GM21825 (cell line): ENCODE measurements at regions not wholly inside any gene's neighbourhood (a gene's known extent, or its start where the extent isn't known, plus 50 kb on each side); places are given as distances from the start of the nearest gene placed in this dataset.

Experiments
- ATAC-seq: cut with Tn5 transposase; IDR thresholded peaks from one replicate; pipeline ENCODE4 v1.9.1; 2021; ENCODE audit warnings: mild to moderate bottlenecking, moderate library complexity; ENCODE audit not compliant: unreplicated experiment

DNA sequence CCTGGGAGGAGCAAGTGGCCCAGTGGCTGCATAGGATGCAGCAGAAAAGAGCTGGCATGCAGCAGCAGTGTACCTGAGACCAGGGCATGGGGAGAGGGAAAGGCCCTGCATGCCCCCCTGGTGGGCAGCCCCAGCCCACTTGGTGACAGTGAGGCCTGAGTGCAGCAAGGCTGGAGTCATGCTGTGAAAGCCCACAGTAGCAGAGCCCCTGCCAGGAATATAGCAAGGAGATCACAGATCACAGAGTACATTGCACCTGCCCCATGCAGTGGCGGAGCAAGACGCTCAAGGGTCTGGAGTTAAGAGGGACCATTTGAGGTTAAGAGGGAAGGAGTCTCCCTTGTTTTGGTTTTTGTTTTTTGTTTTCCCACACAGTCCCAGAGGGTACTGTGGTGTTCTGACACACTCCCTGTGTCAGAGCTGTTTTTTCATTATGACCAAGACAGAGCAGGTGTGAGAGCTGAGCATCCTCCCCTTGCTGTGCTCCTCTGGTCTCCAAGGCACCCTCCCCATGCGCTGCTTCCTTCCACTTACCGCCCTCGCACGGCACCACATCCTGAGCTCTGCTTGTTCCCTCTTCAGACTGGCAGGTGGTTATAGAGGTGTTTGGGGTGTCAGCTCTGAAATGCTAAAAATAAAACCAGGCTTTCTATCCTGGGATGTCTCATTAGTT, 85.0 kb upstream of the UBL3 start:
- peak; percentile 96 for ATAC-seq

DNA sequence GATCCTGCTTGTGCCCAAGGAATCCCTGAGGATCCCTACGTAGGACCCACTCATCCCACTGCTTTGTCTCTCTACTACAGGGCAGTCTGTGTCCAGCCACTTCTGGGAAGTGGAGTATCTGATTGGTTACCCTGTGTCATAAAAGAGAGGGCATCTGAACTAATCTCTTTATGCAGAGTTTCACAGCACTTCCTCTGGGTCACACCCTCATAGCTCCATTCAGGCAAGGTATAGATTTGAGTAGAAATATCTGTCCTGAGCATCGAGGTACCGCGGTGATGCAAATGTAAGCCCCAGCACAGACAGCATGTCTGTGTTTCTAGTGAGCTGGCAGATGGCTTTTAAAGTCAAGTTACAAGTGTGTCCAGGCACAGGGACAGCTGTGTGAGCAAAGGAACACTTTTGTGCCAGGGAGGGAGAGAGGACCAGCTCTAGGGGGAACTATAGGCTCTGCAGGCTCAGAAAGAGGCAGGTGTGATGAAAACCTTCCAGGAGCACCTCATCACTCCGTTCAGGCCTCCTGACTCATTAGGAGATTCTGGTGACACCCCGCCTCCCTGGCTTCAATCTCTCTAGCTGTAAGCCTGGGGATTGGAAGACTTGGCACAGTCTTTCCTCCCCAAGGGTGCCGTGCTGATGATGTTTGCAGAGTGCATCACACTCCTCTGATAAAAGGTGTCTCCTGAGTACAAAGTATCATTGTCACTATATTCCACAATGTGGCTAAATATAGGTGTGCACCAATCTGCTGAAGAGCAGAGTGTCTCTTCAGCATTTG, 84.3 kb upstream of the UBL3 start:
- ATAC-seq: no peak

GRCh38 chr13:29933401-29933800, 83.0 kb upstream of the UBL3 start:
- ATAC-seq: no peak

GRCh38 chr13:29931696-29932095, 81.3 kb upstream of the UBL3 start:
- ATAC-seq: no peak

DNA sequence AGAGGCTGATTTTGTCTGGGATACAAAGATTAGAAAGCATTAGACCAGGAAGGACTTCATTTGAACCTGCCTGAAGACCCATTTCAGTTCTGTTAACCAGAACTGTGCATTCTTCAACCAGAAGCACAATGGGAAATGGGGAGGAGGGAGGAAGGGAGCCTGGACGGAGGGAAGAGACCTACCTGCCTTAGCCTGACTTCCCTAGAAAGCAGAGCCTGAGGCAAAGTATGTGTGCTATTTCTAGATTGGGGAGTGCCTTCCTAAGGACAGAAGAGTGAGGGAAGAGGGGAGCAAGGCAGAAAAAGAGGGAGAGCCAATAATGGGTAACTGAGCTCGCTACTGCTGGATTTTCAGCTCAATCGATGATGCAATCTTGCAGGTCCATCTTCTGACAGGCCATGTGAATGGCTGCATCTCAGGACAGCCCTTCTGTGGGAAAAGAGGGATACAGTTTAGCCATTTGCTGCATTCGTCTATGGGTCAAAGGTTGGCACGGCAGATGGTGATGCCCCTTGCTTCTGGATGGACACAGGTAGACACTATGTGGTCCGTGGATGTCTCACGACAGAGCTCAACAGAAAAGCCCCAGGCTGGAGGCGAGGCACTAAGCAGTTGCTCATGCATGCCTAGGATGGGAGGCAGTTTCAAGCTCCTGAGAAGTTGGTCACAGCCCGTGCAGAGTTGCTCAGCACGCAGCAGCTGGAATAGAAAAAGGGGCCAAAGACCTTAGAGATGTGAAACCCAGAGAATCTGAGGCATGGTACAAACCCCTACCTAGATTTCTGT, 78.8 kb upstream of the UBL3 start:
- no peak for ATAC-seq

GRCh38 chr13:29926098-29926476, 75.7 kb upstream of the UBL3 start:
- ATAC-seq: no peak

DNA sequence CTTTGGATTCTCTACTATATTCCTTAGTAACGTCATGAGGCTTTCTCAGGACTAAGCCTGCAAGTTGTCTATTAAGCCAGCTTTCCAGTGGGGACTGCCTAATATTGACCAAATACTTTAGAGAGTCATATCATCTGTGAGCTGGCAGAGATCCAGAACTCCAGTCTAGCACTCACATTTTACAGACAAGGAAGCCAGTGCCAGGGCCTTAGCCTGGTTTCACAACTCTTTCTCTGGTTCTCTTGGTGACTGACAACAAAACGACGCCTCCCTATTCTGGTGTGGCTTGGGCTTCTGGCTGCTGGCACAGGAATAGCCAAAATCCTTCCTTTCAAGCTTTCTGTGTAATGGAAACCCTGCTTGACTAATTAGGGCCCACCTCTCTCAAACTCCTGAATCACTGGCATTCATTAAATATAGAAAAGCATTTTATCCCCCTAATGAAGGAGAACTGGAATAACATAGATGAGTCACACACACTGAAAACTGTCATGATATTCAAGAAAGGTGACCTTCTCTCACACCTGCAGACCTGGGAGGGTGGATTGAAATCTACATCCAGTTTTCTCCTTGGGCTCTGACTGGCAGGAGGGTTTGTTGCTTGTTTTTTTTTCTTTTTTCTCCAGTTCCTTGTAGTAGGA, 75.2 kb upstream of the UBL3 start:
- no peak for ATAC-seq

DNA sequence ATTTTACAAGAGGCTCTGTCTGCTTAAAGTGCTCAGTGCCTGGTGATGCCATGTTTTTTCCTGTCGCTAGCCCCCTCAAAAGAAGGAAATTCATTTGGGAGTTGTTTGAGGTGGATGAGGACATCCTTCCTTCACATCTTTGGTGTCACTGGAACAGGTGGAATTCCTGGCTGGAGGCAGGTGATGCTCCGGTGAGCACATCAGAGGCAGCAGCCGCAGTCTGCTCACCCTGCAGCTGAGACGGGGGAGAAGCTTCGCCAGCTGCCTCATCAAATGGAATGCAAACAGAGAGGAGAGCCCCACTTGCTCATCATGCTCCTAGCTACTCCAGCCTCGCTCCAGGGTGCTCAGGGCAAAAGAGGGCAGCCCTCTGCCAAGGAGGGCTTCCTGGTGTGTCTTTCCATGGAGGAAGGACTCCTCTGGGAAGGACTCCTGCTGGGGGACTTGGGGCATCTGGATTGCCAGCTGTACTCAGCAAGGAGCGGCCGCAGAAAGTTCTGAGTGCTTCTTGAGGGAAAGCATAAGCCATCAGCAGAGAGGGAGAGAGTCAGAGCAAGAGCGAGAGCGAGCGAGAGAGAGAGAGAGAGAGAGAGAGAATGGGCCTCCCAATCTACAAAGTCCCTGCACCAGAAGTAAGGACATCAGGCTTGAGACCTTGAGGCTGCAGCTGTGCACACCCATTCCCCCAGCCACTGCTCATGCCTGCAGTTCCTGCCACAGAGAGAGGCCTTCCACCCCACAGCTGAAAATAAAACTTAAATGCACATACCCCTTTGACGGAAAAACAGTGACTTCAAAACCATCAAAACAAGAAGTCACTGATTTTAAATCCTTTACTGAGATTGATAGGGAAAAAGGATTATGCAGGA, 74.3 kb upstream of the UBL3 start:
- no peak for ATAC-seq

- no peak for ATAC-seq
Measured at GRCh38 chr13:29923554-29924481, 73.4 kb upstream of the UBL3 start.

GRCh38 chr13:29922896-29923295, 72.5 kb upstream of the UBL3 start:
- ATAC-seq: no peak

GRCh38 chr13:29922281-29922821, 71.9 kb upstream of the UBL3 start:
- no peak for ATAC-seq

DNA sequence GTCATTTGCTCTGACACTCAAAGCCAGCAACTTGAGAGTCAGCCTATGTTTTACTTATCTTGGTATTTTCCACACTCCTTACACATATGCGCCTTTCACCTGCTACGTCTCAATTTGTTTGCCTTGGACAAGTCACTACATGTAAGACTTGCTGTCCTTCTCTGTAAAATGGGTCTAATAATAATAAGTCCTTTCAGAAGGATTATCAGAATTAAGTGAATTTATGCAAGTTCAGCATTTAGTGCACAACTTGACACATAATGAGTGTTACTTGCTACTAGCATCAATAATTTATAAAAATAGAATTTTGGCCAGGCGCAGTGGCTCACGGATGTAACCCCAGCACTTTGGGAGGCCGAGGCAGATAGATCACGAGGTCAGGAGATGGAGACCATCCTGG, 71.1 kb upstream of the UBL3 start:
- ATAC-seq: no peak

DNA sequence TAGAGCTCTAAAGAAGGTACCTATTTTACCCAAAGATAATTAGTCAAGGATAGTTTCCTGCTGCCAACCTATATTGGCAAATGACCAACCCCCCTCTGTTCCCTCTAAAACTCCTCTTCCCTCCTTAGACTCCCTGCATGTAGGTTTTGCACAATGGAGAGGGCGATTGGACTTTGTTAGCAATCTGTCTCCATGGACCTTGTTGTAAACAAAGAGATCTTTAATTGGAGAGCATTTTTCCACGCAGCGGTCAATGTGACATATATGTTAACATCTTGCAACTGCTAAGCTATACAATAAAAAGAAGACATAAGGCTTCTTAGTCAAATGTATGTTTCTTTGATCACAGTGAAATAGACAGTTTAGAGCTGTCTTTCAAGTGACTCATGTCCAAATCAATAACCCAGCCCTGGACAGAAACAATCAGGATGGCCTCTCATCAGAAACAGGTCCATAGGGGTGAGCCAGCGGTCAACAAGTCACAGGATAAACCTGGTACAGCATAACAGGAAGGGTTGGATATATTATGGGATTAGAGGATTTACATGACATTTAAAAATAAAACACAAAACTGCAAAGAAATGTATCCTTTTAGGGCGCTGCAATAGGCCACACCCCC, 69.7 kb upstream of the UBL3 start:
- ATAC-seq: no peak

- ATAC-seq: no peak
Measured at GRCh38 chr13:29918845-29919244, 68.4 kb upstream of the UBL3 start.

- no peak for ATAC-seq
Measured at GRCh38 chr13:29917650-29918049, 67.2 kb upstream of the UBL3 start.

DNA sequence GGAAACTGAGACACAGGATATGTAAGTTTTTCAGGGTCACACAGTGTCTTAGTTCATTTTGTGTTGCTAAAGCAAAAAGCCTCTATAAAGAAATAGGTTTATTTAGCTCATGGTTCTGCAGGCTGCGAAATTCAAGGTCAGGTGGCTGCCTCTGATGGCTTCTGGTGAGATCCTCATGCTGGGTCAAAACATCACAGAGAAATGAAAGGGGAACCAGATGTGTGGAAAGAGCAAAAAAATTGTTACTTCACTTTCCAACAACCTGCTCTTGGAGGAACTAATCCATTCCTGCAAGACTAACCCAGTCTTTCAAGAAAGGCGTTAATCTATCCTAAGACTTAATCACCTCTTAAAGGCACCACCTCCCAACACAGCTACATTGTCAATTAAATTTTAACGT, 64.2 kb upstream of the UBL3 start:
- ATAC-seq: no peak

DNA sequence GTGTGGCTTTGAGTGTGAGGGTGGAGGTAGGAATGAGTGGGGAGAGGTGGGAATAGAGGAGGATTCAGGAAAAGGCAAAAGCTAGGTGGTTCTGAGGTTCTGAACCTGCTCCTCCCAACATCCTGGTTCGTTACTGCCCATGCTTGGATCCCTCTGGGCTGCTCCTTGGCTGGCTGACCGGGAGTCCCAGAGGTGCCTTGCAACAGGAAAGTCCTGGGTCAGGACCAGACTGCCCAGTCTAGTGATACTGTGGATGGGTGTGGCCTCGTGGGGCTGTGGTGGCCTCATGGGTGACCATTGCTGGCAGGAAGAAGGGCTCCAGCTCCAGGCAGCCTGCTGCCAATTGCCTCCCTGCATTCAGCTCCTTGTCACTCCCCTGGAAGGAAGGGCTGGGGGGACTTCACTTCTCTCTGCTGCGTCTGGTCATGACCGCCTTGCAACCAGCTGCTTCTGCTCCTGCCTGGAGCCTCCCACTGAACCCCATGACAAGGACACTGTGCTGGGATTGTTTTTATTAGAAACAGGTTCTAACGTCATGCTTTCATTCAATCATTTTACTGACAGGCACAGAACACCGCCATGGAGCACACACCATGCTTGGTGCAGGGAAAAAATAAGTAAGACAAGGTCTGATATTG, 61.5 kb upstream of the UBL3 start:
- no peak for ATAC-seq

GRCh38 chr13:29909975-29910674, 59.7 kb upstream of the UBL3 start:
- ATAC-seq: no peak
